Keratinocyte (primary cell): ENCODE measurements at regions not wholly inside any gene's neighbourhood (a gene's known extent, or its start where the extent isn't known, plus 50 kb on each side); places are given as distances from the start of the nearest gene placed in this dataset.

ENCODE experiments used
- DNase-seq: peaks from one replicate; pipeline ENCODE4 v3.0.0-alpha.2; 2011; ENCODE audit warnings: low read depth, missing footprints, low spot score
- FAIRE-seq: peaks from 2 replicates; lab custom pipeline; 2011; peaks lifted over from hg19 to GRCh38; lab: Jason Lieb, UNC
- H2AFZ ChIP-seq: 2 replicates; pipeline ENCODE4 v1.6.0; 2012; ENCODE audit warnings: low read length, control low read depth, inconsistent platforms; ENCODE audit not compliant: control insufficient read depth
- H3K27ac ChIP-seq: 2 replicates; pipeline ENCODE4 v1.5.1; 2011; ENCODE audit warnings: low read length; ENCODE audit not compliant: control insufficient read depth, insufficient read depth
- H3K27me3 ChIP-seq: 3 replicates; pipeline ENCODE4 v1.6.0; 2011; ENCODE audit warnings: low read length; ENCODE audit not compliant: control insufficient read depth, insufficient read depth; ENCODE audit errors: extremely low read depth
- H3K36me3 ChIP-seq, 2 experiments: 2 replicates in 1 of 2; 3 replicates in 1 of 2; pipeline ENCODE4 v1.5.1; 2011; ENCODE audit warnings: low read length in 2 of 2, mild to moderate bottlenecking in 1 of 2; ENCODE audit not compliant: control insufficient read depth in 2 of 2, insufficient read depth in 2 of 2; ENCODE audit errors: extremely low read depth in 1 of 2
- H3K4me1 ChIP-seq: 3 replicates; pipeline ENCODE4 v1.5.1; 2011; ENCODE audit warnings: low read length; ENCODE audit not compliant: control insufficient read depth, insufficient read depth; ENCODE audit errors: extremely low read depth
- H3K4me2 ChIP-seq: 3 replicates; pipeline ENCODE4 v1.6.0; 2011; ENCODE audit warnings: low read depth, low read length; ENCODE audit not compliant: control insufficient read depth, insufficient read depth; ENCODE audit errors: extremely low read depth
- H3K4me3 ChIP-seq, 3 experiments: fragments of 200-600 bp in 1 of 3; sonication (generic) in 1 of 3; 2 replicates in 2 of 3; 3 replicates in 1 of 3; pipeline ENCODE4 v1.5.1; 2011 to 2016; ENCODE audit warnings: low read length in 3 of 3, mild to moderate bottlenecking in 3 of 3, control low read depth in 2 of 3, inconsistent platforms in 1 of 3, low read depth in 1 of 3, mixed read lengths in 1 of 3, mixed run types in 1 of 3, moderate library complexity in 1 of 3; ENCODE audit not compliant: control insufficient read depth in 2 of 3, insufficient read depth in 2 of 3; ENCODE audit errors: extremely low read depth in 1 of 3
- H3K79me2 ChIP-seq: 2 replicates; pipeline ENCODE4 v1.6.0; 2012; ENCODE audit warnings: low read length; ENCODE audit not compliant: control insufficient read depth, insufficient read depth
- H3K9ac ChIP-seq: 3 replicates; pipeline ENCODE4 v1.6.0; 2011; ENCODE audit warnings: low read length; ENCODE audit not compliant: control insufficient read depth, insufficient read depth; ENCODE audit errors: extremely low read depth
- H3K9me1 ChIP-seq: 3 replicates; pipeline ENCODE4 v1.6.0; 2011; ENCODE audit warnings: low read length; ENCODE audit not compliant: control insufficient read depth, insufficient read depth; ENCODE audit errors: extremely low read depth
- H3K9me3 ChIP-seq: 2 replicates; pipeline ENCODE4 v1.5.1; 2012; ENCODE audit warnings: low read depth, low read length; ENCODE audit not compliant: control insufficient read depth
- H4K20me1 ChIP-seq: 3 replicates; pipeline ENCODE4 v1.6.0; 2011; ENCODE audit warnings: low read length; ENCODE audit not compliant: control insufficient read depth, insufficient read depth; ENCODE audit errors: extremely low read depth
- EZH2 ChIP-seq: IDR thresholded peaks from one replicate; pipeline ENCODE4 v1.6.1; 2012; ENCODE audit warnings: inconsistent platforms, mild to moderate bottlenecking, low read length, moderate library complexity
- dilution Hi-C: fragments of 300-500 bp; cut with MboI; formaldehyde crosslinking; loops from one replicate; pipeline ENCODE4 v1.7.0; 2020; ENCODE audit warnings: low sequenced_read_pairs; ENCODE audit not compliant: extremely low pct_ligation_motif_present
- TF ChIP-seq, protein P1 (sequence below), 3 experiments: IDR thresholded peaks in 1 of 3; conservative IDR thresholded peaks in 1 of 3; optimal IDR thresholded peaks in 1 of 3; 2 replicates in 2 of 3; 3 replicates in 1 of 3; pipeline versions ENCODE3 to v1.5.1; 2011; ENCODE audit warnings: low read length in 3 of 3, mild to moderate bottlenecking in 3 of 3, moderate library complexity in 2 of 3, control low read depth in 1 of 3, inconsistent platforms in 1 of 3; ENCODE audit not compliant: insufficient read depth in 2 of 3; ENCODE audit errors: extremely low read depth in 1 of 3

GRCh38 chr9:78399153-78399552 lies 102.2 kb downstream of the PSAT1 start:
- Histone ChIP-seq H4K20me1 (no peaks in the 10 kb centered on the region), H3K9me1 (no peaks in the 10 kb centered on the region), H3K9ac (no peak overlapping the region), H3K27ac (no peak overlapping the region), H2AFZ (no peak overlapping the region), H3K36me3 (no peaks in the 10 kb centered on the region), H3K79me2 (no peaks in the 10 kb centered on the region), H3K4me2 (no peak overlapping the region), H3K9me3 (no peaks in the 10 kb centered on the region), H3K4me3 (no peak overlapping the region), H3K27me3 (peaks cover 3% of the 10 kb centered on the region), H3K4me1 (no peaks in the 10 kb centered on the region)
- TF ChIP-seq, protein P1, sequence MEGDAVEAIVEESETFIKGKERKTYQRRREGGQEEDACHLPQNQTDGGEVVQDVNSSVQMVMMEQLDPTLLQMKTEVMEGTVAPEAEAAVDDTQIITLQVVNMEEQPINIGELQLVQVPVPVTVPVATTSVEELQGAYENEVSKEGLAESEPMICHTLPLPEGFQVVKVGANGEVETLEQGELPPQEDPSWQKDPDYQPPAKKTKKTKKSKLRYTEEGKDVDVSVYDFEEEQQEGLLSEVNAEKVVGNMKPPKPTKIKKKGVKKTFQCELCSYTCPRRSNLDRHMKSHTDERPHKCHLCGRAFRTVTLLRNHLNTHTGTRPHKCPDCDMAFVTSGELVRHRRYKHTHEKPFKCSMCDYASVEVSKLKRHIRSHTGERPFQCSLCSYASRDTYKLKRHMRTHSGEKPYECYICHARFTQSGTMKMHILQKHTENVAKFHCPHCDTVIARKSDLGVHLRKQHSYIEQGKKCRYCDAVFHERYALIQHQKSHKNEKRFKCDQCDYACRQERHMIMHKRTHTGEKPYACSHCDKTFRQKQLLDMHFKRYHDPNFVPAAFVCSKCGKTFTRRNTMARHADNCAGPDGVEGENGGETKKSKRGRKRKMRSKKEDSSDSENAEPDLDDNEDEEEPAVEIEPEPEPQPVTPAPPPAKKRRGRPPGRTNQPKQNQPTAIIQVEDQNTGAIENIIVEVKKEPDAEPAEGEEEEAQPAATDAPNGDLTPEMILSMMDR (optimal IDR thresholded peaks at IDR 0.05 in 1 of 3, IDR thresholded peaks at IDR 0.05 in 1 of 3, conservative IDR thresholded peaks at IDR 0.05 in 1 of 3; ENCODE audit: extremely low read depth in 1 of 3, insufficient read depth in 2 of 3, low read length in 3 of 3), result no peak
- no peak for TF ChIP-seq EZH2
- dilution Hi-C loops, result no loop called here
- FAIRE-seq, result no peak
- DNase-seq, result no peak

- Histone ChIP-seq H3K4me3 (no peak overlapping the region), H4K20me1 (no peaks in the 10 kb centered on the region), H3K27ac (no peak overlapping the region), H3K79me2 (no peaks in the 10 kb centered on the region), H2AFZ (no peak overlapping the region), H3K36me3 (no peaks in the 10 kb centered on the region), H3K9ac (no peak overlapping the region), H3K4me2 (no peak overlapping the region), H3K27me3 (peaks cover 3% of the 10 kb centered on the region), H3K9me1 (no peaks in the 10 kb centered on the region), H3K9me3 (no peaks in the 10 kb centered on the region), H3K4me1 (no peaks in the 10 kb centered on the region)
- DNase-seq, result no peak
- TF ChIP-seq, protein P1 (optimal IDR thresholded peaks at IDR 0.05 in 1 of 3, IDR thresholded peaks at IDR 0.05 in 1 of 3, conservative IDR thresholded peaks at IDR 0.05 in 1 of 3; ENCODE audit: extremely low read depth in 1 of 3, insufficient read depth in 2 of 3, low read length in 3 of 3), result no peak
- TF ChIP-seq EZH2, result no peak
- FAIRE-seq, result no peak
- dilution Hi-C loops, result no loop called here
Measured at GRCh38 chr9:78400496-78400895, 103.6 kb downstream of the PSAT1 start.
